ENCODE measurements at regions not wholly inside any gene's neighbourhood (a gene's known extent, or its start where the extent isn't known, plus 50 kb on each side); places are given as distances from the start of the nearest gene placed in this dataset.

DNA sequence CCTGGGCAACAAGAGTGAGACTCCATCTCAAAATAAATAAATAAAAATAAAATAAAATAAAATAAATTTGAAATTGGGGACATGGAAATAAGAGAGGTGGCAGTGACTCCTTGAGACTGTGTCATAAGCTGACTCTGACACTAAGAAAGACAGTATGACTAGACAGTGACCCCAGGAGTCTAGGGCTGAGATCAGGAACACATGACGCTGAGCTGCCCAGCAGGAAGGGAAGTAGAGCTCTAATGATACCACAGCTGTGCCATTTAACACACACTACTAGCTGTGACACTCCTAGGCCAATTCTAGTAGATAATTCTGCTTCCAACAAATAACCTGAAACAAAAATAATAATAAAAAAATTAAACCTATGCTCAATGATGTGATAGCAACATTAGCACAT, 293.0 kb downstream of the SEC61B start:
- TF ChIP-seq POLR2A (IDR thresholded peaks at IDR 0.05), result no peak
- TF ChIP-seq, protein P1, sequence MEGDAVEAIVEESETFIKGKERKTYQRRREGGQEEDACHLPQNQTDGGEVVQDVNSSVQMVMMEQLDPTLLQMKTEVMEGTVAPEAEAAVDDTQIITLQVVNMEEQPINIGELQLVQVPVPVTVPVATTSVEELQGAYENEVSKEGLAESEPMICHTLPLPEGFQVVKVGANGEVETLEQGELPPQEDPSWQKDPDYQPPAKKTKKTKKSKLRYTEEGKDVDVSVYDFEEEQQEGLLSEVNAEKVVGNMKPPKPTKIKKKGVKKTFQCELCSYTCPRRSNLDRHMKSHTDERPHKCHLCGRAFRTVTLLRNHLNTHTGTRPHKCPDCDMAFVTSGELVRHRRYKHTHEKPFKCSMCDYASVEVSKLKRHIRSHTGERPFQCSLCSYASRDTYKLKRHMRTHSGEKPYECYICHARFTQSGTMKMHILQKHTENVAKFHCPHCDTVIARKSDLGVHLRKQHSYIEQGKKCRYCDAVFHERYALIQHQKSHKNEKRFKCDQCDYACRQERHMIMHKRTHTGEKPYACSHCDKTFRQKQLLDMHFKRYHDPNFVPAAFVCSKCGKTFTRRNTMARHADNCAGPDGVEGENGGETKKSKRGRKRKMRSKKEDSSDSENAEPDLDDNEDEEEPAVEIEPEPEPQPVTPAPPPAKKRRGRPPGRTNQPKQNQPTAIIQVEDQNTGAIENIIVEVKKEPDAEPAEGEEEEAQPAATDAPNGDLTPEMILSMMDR (IDR thresholded peaks at IDR 0.05), result no peak

Measured in vagina (tissue), 2 donors.